AG04449 (cell line): ENCODE measurements at regions not wholly inside any gene's neighbourhood (a gene's known extent, or its start where the extent isn't known, plus 50 kb on each side); places are given as distances from the start of the nearest gene placed in this dataset.

Experiments
- CTCF ChIA-PET: fragments of 350-600 bp; formaldehyde crosslinking; extraction: SDS; loops from one replicate; lab custom pipeline; 2021; ENCODE audit warnings: antibody characterized with exemption; lab: Yijun Ruan, JAX
- POLR2A ChIA-PET: fragments of 400-600, 350-600 bp; formaldehyde crosslinking; extraction: SDS; loops from one replicate; lab custom pipeline; 2020; ENCODE audit warnings: antibody characterized with exemption, inconsistent platforms; lab: Yijun Ruan, JAX
- DNase-seq: peaks from one replicate; pipeline ENCODE4 v3.0.0-alpha.2; 2010; ENCODE audit warnings: low read depth, low spot score
- H3K4me3 ChIP-seq: 2 replicates; pipeline ENCODE4 v1.5.1; 2011; ENCODE audit warnings: low read depth, mild to moderate bottlenecking, control low read depth, low read length
- CTCF ChIP-seq: IDR thresholded peaks from one replicate; pipeline ENCODE4 v1.5.1; 2011; ENCODE audit warnings: mild to moderate bottlenecking, moderate library complexity, low read length, control low read depth, inconsistent platforms; ENCODE audit not compliant: insufficient read depth; ENCODE audit errors: missing control alignments

GRCh38 chr22:47570851-47571250 lies 808.4 kb downstream of the TBC1D22A start:
- no peak overlapping the region for H3K4me3 ChIP-seq
- ChIA-PET CTCF (no interaction called here), POLR2A (no interaction called here)
- DNase-seq, result no peak
- no peak for TF ChIP-seq CTCF

GRCh38 chr22:47570300-47570685 lies 807.8 kb downstream of the TBC1D22A start:
- CTCF ChIA-PET, result no interaction called here

GRCh38 chr22:47569389-47570299 lies 807.2 kb downstream of the TBC1D22A start:
- TF ChIP-seq CTCF, result no peak
- CTCF ChIA-PET, result no interaction called here

More at GRCh38 chr22:47570300-47570685, 807.8 kb downstream of the TBC1D22A start:
- TF ChIP-seq CTCF, result no peak
- POLR2A ChIA-PET, result no interaction called here
- DNase-seq, result no peak
- no peak overlapping the region for H3K4me3 ChIP-seq

GRCh38 chr22:47568700-47569099 lies 806.2 kb downstream of the TBC1D22A start:
- no peak for DNase-seq
- TF ChIP-seq CTCF, result no peak
- H3K4me3 ChIP-seq, result no peak overlapping the region
- ChIA-PET POLR2A (no interaction called here), CTCF (no interaction called here)

More at GRCh38 chr22:47569389-47570299, 807.2 kb downstream of the TBC1D22A start:
- H3K4me3 ChIP-seq, result no peak overlapping the region
- DNase-seq, result no peak
- POLR2A ChIA-PET, result no interaction called here

GRCh38 chr22:47567126-47568090 lies 805.0 kb downstream of the TBC1D22A start:
- POLR2A ChIA-PET, result no interaction called here
- DNase-seq, result no peak
- no peak for TF ChIP-seq CTCF
- CTCF ChIA-PET, result no interaction called here
- no peak overlapping the region for H3K4me3 ChIP-seq

GRCh38 chr22:47566491-47566890 lies 804.0 kb downstream of the TBC1D22A start:
- no peak for TF ChIP-seq CTCF
- ChIA-PET POLR2A (no interaction called here), CTCF (no interaction called here)
- no peak for DNase-seq
- H3K4me3 ChIP-seq, result no peak overlapping the region
